GM18498 (cell line): ENCODE measurements at regions not wholly inside any gene's neighbourhood (a gene's known extent, or its start where the extent isn't known, plus 50 kb on each side); places are given as distances from the start of the nearest gene placed in this dataset.

Experiments
- ATAC-seq: cut with Tn5 transposase; IDR thresholded peaks from one replicate; pipeline ENCODE4 v1.9.1; 2021; ENCODE audit warnings: mild to moderate bottlenecking, moderate library complexity; ENCODE audit not compliant: unreplicated experiment

DNA sequence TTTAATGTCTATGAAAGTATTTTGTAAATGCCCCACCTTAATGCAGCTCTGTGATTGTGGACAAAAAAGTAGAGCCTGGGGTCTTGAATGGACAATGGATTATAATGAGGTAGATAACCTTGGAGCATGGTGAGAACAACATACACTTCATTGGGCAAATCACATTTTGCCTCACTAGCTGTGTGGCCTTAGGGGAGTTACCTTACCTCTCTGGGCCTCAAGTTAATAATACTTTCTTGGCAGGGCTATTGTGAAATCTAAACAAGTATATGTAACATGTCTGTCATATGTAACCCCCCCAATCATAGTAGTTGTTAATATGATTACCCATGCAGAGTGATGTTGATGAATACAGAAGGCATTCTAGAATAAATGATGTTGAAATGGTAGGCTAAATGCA, 213.6 kb upstream of the ANKRD55 start:
- ATAC-seq = no peak

GRCh38 chr5:56443826-56444225, 210.7 kb upstream of the ANKRD55 start:
- ATAC-seq = no peak

DNA sequence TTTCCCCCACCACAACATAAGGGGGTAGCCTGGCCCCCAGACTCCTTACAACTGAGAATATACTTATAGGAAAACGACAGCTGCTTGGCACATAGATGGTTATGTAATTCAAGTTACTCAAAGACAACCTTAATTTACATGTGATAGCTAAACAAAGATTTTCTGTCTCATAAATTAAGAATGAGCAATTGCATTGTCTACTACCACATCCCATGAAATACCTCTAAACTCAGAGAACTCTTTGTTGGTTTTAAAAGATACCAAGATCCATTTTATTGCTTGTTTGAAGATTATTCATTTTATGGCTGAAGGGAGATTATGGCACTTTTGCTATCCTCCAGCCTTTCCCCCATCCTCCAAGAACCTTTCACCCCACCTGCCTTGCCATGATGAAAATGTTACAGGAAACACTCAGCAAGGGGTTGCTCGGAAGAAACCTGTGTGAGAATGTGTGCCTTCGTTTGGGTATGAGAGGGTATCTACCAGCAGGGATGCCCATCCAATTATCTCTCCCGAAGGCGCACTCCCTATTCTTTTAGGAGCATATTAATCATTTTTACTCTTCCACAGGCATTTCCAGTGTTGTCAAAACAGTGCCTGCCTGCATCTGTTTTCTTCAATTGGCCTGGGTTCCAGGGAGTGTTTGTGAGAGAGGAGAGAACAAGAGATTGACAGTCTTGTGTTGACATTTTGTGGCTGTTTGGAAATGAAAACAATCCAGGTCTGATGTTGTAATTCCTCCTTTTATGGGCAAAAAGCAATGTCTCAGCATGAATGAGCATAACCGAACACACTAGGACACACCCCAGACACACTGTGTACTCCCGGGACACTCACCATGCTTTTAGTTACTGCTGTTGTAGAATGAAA, 208.0 kb upstream of the ANKRD55 start:
- no peak for ATAC-seq

- ATAC-seq = no peak
Observed at GRCh38 chr5:56434986-56435385, 201.9 kb upstream of the ANKRD55 start.

DNA sequence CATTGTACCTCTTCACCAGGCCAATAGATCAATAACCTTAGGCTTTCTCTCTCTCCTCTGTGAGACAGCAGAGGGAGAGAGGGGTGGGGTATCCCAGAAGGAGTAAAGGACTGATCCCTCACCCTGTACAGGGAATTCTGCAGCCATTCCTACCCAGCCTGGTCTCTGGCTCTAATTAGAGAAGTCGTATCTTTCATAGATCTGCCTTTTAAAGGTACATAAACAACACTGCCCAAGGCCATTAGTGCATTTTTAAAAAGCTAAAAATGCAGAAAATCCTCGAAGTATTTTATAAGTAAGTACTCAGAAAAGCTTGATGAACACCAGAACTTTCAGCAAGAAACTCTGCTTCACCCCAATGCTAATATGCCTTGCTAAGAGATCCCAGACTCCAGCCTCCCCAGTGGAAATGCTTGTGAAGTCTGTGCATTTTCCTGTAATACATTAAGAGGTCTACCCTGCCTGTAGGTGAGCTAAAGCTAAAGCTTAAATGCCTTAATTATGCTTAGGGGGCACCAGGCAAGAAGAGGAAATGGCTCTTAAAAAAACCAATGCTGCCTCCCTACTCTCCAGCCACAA, 200.0 kb upstream of the ANKRD55 start:
- no peak for ATAC-seq

DNA sequence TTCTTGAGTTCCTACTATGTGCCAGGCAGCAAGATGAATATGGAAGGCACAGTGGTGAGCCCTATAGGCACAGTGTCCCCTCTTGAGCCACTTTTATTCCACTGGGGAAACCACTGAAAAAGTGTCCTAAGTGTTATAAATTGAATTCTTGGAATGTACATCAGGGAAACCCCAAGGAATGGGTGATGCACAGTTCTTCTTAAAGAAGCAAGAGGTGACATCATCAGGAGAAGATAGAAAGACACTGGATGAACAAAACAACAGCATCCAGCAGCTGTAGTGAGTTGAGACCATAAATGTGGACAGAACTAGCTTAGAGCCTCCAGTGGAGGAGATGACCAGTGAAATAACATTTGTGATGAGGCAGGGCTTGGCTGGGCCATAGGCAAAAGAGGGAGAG, 199.2 kb upstream of the ANKRD55 start:
- ATAC-seq = no peak

DNA sequence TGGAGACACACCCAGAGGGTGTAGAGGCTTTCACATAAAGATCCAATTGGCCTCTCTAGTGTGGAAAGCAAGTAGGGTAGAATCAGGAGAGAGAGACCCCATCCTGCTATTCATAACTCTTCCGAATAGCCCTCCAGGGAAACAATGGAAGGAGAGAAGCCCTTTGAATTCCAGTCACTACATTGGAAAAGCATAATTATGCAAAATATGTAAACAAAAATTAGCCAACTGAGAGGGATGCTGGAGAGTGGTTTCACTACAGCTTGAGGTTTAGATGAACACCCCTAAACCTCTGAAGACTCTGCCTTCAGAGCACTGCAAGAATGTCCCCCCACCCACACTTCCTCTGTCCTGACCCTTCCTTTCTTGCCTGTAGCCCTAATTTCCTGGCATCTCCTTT, 197.3 kb upstream of the ANKRD55 start:
- ATAC-seq = no peak

GRCh38 chr5:56429110-56429561, 196.0 kb upstream of the ANKRD55 start:
- ATAC-seq = no peak

GRCh38 chr5:56426693-56427092, 193.6 kb upstream of the ANKRD55 start:
- no peak for ATAC-seq

GRCh38 chr5:56422076-56422762, 189.1 kb upstream of the ANKRD55 start:
- no peak for ATAC-seq

GRCh38 chr5:56421246-56422075, 188.3 kb upstream of the ANKRD55 start:
- no peak for ATAC-seq

DNA sequence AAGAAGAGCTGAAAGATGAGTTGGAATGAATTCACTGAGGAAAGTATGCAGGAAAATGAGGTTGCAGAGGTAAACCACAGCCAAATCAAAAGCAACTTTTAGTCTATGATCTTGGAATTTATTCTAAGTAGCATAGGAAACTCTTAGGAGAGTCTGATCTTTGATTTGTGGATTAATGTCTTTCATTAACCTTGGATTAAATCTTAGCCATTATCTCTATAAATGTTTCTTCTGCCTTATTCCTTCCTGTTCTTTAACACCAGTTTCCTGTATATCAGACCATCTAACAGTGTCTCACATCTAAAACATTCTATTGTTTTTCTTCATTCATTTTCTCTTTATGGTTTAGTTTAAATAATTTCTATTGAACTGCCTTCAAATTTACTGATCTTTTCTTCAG, 187.2 kb upstream of the ANKRD55 start:
- no peak for ATAC-seq

GRCh38 chr5:56419667-56420066, 186.5 kb upstream of the ANKRD55 start:
- no peak for ATAC-seq

DNA sequence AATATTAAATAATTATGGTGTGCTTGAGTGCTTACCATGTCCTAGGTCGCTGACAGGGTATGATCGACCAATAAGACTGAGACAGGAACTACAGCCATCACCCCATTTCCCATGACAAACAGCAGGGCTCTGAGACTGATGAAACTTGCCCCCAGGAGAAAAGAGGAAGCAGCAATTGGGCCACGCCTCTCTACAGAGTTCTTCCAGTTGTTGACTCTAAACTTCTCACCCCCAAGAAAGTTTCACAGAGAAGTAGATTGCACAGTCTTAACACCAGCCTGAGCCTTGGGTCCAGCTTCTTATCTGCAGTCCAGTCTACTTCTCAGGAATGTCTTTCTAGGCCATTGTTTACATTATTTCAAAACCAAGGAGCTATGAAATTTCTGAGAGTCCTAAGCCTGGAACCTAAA, 182.2 kb upstream of the ANKRD55 start:
- ATAC-seq = peak; percentile 77

DNA sequence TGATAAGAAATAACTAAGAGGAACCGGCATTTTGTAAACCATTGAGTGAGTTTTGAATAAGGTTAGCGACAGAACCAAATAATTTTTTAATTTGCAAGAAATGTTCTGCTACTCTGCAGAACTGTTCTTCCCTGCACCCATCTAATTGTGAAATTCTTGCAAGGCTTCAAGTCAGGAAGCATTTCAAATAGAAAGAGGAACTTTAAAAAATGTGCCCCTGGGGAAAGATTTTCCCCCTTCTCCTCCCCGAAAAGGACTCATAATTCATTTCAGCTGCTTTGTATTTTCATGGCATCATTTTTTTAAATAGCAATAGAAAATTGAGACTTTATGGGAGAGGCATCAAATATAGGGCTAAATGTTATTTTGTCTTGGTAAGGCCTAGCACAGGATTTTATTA, 180.9 kb upstream of the ANKRD55 start:
- ATAC-seq = no peak

DNA sequence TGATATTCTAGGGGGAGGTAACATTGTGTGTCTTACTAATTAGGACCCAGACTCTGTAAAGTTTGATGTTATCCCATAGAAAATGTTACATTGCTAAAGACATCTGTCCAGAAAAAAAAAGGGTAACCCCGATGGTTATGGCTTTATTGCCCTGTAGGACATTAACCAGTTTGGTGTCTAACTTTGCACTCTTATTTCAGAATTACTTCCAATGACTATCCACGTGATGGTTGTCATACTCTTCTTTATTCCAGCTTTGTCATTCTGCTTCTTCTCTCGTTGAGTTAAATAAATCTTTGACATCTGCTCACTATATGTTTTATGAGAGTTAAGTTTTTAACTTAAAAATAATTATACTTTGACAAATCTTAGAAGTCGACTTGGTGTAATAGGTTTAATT, 180.4 kb upstream of the ANKRD55 start:
- no peak for ATAC-seq

DNA sequence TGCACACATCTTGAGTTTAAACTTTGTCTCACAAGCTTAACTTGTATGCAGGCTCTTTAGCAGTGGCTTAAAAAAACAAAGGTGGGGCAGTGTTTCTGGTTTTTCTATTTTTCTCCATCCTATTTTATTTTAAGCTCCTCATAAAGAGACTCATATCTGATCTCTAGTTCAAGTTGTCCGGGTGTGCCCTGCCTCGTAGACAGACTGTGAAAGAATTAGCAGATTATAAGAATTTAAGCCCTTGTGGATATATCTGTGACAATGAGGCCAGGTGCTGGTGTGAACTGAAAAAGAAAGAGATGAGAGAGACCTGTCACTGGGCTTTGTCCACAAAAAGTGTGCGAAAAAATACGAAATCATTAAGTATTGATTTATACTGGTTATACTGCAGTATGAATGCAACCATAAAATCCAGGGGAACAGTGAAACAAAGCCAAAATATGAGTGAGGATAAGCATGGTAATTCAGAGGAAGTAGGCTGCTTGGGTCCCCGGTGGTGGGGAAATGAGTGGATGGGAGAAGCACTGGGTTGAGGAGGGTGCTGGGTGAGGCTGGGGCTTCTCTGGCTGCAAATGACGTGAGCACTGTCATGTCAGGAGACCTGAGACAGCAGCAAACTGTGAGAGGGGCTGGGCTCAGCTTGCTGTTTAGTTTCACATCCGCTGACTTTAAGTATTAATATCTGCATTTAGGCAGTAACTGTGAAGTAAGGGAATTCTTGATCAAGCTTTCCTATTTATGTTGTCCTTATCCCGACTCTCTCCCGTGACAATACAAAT, 179.7 kb upstream of the ANKRD55 start:
- peak; percentile 90 for ATAC-seq

DNA sequence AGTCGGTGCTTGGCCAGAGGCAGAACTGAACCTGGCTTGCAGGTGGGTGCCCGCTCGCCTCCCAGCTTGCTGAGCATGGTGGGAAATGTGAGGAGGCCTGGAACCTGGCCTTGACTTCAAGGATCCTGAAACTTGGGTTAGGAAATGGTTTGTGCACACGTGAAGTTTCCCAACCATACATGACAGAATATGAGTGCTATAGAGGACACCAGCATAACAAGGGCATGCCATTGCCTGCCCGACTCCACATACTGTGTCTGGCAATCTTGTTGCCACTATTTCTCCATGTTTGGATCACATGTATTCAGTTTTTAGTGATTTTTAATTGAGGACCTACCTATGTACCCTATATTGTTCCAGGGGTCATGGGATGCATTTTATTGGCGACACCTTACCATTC, 177.6 kb upstream of the ANKRD55 start:
- no peak for ATAC-seq

DNA sequence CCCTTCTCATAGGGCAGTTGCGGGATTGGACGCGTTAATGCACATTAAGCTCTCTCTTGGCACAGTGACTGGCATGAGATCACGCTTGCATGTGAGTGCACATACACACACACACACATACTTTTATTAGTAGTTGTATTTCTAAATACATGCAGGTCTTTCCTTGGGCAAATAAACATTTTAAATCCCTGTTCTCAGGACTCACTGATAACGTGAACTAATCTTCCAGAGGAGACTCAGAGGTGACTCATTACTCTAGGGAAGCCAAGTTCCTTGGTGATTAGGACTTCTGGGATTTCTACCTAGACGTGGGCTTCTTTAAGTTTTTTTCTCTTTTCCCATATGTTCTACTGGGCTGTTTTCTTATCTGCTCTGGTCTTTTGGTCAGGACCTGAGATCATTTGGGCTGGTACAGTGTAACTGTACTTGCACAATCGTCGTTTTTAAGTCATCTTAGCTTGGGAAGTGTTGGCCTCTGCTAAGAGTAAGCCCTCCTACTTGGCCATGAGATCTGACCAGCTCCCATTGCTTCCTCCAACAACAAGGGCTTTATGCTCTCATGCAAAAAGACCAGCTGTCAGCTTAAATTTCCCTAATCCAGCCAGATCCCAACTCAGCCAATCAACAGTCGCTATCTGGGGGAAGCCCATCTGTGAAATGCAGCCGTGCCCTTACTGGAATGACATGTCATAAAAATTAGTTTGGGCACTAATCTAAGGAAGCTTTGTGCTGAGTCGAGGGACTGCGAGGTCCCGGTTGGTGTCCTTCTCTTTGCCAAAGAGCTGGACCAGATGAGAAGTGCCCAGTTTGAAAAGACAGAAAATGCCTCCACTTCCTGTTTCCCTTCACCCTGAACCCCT, 176.4 kb upstream of the ANKRD55 start:
- no peak for ATAC-seq
